ENCODE measurements at regions not wholly inside any gene's neighbourhood (a gene's known extent, or its start where the extent isn't known, plus 50 kb on each side); places are given as distances from the start of the nearest gene placed in this dataset.

GRCh38 chr4:124133753-124134152, 578.8 kb downstream of the ANKRD50 start:
- TF ChIP-seq CTCF (IDR thresholded peaks at IDR 0.05) (no peak), POLR2A (IDR thresholded peaks at IDR 0.05) (no peak)
